Ramos (cell line): ENCODE measurements at regions not wholly inside any gene's neighbourhood (a gene's known extent, or its start where the extent isn't known, plus 50 kb on each side); places are given as distances from the start of the nearest gene placed in this dataset.

Experiments used
- in situ Hi-C: fragments of 300-500 bp; cut with MboI; formaldehyde crosslinking; loops from one replicate; pipeline ENCODE4 v1.14.3; 2022; ENCODE audit warnings: low sequenced_read_pairs; ENCODE audit not compliant: unreplicated experiment

GRCh38 chr11:95521133-95521542 lies 268.4 kb downstream of the FAM76B start:
- in situ Hi-C loops: no loop called here

DNA sequence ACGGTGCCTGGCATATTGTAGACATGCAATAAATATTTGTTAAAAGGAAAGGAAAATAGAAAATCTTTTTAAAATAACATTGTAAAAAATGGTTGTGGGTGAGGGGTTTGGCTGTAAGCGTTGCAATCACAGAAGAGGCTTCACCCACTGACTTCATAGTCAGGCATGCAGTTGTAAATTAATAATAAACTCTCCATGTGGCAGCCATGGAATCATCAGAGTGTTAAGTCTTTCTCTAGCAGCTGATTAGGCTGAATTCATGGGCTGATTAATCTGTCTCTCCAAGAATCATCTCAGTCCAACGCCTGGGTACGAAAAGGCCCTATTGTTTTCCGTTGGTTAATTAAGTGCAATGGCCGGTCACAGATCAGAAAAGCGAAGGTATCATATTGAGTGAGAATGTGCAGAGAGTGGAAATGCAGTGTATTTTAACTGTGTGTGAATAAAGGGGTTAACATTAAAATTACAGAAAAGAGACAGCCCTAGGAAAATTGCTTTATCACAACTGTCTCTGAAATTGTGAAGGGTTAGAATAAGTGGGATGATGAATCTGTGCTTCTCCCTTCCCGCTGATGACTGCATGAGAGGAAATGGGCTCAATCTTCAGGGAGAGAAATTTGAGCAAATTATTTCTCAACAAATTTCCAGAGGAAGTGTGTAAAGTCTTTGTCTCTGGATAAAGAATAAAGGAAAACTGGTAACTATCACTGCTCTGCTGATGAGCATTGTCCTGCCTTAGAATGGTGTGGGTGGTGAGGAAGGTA lies 269.0 kb downstream of the FAM76B start:
- in situ Hi-C loops: no loop called here

- in situ Hi-C loops: no loop called here
Measured at GRCh38 chr11:95519912-95520311, 269.7 kb downstream of the FAM76B start.

DNA sequence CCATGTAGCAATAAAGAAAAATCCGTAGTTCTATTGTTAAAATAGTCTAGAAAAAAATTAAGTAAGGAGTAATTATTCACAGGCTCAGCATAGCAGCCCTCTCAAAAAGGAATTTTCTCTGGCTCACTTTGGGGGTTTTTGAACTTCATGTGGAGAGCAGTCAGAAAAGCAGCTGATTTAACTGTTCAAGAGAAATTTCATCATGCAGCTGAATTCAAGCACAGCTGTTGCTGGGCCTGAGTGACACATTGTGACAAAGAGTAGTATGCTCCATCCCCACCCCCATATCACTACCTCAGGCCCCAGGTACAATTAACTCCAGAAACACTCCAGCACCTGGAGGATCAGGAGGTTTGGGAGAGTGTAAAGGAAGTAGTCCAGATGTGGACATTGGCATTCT lies 272.1 kb downstream of the FAM76B start:
- in situ Hi-C loops: no loop called here

DNA sequence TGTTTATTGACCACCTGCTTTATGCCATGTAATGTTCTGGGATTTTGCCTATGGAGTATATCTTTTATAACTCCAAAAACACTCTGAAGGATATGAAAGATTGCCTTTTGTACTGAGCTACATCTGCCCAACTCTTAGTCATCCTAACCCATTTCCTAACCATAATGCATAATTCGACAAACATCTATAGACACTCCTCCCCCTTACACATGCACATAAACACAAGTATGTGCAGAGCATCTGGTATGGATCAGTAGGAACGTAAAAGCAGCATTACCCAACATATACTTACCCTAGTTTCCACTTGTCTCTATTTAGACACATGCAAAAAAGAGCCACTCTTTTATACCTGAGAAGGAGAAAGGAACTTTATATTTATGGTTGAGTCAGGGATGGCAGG lies 272.8 kb downstream of the FAM76B start:
- in situ Hi-C loops: no loop called here

DNA sequence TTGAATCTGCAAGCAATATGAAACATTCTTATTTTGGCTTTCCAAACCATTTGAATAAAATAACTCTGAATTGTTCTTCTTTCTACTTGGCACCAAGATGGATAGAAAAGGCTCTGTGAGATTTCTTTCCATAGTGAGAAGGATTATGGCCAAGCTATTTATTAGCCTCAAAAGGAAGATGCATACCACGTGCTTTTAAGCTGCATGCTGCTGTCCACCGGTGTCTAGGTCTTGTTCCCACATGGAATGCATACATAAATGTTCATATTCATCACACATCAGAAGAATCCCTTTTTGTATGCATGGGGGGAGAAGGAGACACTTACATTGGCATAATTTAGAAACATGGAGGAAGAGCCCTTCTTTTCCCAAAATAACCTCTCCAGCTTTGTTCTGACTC lies 273.4 kb downstream of the FAM76B start:
- in situ Hi-C loops: no loop called here

- in situ Hi-C loops: no loop called here
Measured at GRCh38 chr11:95515371-95515770, 274.2 kb downstream of the FAM76B start.

DNA sequence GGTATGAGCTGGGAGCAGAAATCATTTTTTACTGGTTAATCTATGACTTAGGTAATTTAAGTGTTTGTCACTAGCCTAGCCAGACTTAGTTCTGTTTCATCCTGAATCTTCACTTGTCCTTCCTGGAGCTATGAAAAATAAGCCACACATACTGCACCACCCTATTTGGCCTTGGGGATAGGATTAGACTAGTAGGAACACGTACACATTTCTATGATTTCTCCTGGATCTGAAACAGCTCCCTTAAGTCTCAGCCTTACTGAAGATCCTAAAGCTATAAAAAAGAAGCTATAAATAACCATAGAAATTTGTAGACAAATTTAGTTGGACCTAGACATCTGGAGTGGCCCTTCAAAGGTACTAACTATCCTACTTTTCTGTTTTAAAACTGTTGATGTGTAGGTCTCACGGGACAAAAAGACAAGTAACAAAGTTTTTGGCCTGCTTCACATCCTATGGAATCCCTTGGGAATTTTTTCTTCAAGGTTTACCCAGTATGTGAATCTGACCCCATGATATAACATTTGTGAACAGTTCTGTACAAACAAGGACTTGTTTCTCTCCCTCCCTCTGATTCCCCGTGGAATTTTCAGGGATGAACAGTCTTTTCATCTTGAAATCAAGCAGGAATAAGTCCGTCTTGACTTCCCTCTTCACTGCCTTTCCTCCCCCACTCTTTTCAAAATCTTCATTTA lies 275.0 kb downstream of the FAM76B start:
- in situ Hi-C loops: no loop called here

- in situ Hi-C loops: no loop called here
Measured at GRCh38 chr11:95512682-95513081, 276.9 kb downstream of the FAM76B start.

DNA sequence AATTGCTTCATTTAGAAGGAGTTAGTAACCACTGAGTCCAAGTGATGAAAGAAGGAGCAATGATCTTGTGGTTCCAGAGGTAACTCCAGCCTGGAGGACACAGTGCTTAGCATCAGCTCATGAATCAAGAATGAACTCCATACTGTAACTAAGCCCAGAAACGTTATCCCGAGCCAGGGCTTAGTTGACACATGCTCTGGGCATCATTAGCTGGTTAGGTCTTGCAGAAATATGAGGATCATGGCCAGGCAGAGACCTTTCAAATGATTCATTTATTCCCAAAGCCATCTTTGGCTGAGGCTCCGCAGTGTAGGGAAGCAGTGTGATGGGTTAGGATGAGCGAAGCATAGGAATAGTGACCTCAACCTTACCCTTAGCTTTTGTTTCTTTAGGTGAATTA lies 277.4 kb downstream of the FAM76B start:
- in situ Hi-C loops: no loop called here

DNA sequence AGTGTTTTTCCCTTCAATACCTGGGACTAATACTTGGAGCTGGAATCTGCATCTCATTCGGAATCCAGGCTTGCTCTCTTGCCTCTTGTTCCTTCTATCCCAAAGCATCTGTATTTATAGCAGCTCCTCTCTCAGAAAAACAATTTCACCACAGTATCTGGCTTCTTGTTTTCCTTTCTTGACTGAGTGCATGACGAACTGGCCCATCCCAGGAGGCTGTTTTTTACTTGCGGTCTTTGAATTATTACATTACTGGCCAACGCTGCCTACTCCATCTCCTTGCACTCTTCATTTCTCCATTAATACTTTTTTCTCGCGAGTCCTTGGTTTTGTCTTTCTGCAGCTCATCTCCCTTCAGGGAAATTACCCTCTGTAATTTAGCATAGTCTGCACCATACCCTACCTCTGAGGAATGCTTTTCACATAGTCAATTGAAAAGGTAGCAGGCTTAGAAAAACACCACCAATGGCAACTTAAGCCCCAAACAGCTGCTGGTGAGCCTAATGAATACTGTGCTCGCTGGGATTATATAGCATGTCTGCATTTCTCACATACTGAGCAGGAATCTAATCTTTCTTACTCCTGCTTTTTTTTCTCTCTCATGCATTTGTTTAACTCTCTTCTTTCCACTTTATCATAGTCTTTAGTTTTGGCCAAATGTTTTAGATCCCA lies 277.4 kb upstream of the SESN3 start:
- in situ Hi-C loops: no loop called here

DNA sequence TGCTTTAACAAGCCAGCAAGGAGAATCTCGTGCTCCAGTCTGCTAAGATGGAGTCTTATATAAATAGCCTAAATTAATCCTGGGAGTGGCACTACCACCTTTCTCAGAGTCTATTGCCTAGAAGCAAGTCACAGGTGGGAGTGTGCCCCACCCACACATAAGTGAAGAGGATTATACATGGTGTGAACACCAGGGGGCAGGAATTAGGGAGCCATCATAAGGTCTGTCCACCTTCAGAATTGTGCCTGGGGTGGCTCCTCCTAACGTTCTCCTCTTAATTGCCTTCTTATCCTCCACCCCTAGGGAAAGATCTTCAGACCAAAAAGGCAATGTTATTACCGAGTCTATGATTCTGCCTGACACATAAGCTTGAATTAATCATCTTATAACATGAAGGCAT lies 276.8 kb upstream of the SESN3 start:
- in situ Hi-C loops: no loop called here

GRCh38 chr11:95506777-95507176 lies 275.8 kb upstream of the SESN3 start:
- in situ Hi-C loops: no loop called here

DNA sequence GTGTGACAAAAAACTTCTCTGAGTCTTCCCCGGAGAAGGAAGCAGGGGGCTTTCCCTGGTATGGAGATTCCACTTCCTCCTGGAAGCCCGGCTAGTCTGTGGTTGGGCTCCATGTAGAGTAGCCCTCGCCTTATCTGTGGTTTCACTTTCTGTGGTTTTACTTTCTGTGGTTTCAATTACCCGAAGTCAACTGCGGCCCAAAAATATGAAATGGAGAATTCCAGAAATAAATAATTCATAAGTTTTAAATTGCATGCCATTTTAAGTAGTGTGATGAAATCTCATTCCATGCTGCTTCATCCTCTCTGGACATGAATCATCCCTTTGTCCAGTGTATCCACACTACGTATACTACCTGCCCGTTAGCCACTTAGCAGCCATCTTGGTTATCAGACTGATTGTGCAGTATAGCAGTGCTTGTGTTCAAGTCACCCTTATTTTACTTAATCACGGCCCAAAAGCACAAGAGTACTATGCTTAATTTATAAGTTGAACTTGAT lies 275.0 kb upstream of the SESN3 start:
- in situ Hi-C loops: no loop called here

- in situ Hi-C loops: no loop called here
Measured at GRCh38 chr11:95503047-95503446, 272.0 kb upstream of the SESN3 start.

DNA sequence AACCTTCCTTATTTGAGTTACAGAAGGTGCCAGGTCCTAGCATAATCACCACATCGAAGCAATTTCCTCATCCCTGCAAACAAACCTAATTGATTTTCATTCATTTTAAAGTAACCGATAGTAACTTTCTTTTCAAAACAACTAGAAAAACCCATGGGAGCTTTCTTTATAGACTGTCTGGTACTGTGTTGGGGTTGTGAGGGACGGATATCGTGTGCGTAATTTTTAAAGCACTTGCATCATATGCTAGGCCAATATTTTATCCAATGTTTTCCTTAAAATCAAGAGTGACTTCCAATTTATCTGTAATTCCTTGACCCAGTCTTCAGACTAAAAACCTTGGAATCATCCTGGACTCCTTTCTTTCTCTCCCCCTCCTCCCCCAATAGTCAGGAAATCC lies 271.5 kb upstream of the SESN3 start:
- in situ Hi-C loops: no loop called here

DNA sequence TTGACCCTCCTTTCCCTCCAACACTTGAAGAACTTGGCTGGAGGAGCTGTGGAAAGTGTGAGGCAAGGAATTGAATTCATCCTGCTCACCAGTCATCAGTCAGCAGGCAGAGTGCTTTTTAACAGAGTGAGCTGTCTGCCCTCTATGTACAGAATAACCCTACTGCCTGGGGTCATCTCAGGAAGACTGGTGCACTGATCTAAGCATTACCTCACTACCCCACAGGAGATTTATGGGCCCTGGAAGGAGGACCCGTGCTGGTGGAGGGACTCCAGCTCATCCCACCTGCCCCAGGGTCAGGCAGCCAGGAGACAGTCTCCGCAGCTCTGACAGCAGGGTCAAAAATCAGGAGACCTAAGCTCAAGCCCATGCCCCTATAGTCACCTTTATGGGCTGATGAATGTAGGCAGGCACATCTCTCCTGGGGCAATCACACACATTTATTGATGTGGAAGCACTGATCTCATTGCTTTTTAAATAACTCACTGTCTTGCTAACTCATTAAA lies 270.8 kb upstream of the SESN3 start:
- in situ Hi-C loops: no loop called here

DNA sequence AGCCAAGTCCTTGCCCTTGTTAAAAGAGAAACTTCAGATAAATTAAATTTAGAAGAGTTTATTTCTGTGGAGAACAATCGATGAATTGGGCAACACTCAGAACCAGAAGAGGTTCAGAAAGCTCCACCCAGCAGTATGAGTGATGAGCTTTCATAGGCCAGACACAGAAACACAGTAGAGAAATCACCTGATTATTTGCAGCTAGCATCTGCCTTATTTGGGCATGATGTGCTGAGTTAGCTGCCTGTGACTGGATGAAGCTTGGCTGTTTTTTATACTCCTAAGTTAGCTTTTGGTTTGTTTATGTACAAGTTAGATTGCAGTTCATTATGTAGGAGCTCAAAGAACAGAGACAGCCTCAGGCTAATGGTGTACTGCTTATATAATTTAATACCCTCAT lies 269.5 kb upstream of the SESN3 start:
- in situ Hi-C loops: no loop called here

GRCh38 chr11:95499516-95500135 lies 268.6 kb upstream of the SESN3 start:
- in situ Hi-C loops: no loop called here

GRCh38 chr11:95498722-95499425 lies 267.9 kb upstream of the SESN3 start:
- in situ Hi-C loops: no loop called here
